Astrocyte of the spinal cord (primary cell): ENCODE measurements at regions not wholly inside any gene's neighbourhood (a gene's known extent, or its start where the extent isn't known, plus 50 kb on each side); places are given as distances from the start of the nearest gene placed in this dataset.

ENCODE experiments used
- DNase-seq: peaks from one replicate; pipeline ENCODE4 v3.0.0; 2011; ENCODE audit warnings: low read depth, low spot score
- H3K4me3 ChIP-seq: 2 replicates; pipeline ENCODE4 v1.5.1; 2011; ENCODE audit warnings: low read depth, mild to moderate bottlenecking, low read length, moderate library complexity
- CTCF ChIP-seq: IDR thresholded peaks from 2 replicates; pipeline ENCODE4 v1.5.1; 2012; ENCODE audit warnings: low read depth, mild to moderate bottlenecking, low read length, inconsistent platforms
- in situ Hi-C: cut with HindIII; loops from 2 replicates; pipeline ENCODE4 v1.10.0; 2017; ENCODE audit warnings: low sequenced_read_pairs

- TF ChIP-seq CTCF, result no peak
- no peak overlapping the region for H3K4me3 ChIP-seq
- in situ Hi-C loops, result no loop called here
- no peak for DNase-seq
Observed at GRCh38 chr4:10947898-10948297, 263.3 kb upstream of the CLNK start.

GRCh38 chr4:10944321-10944720, 259.8 kb upstream of the CLNK start:
- no peak overlapping the region for H3K4me3 ChIP-seq
- in situ Hi-C loops, result no loop called here
- DNase-seq, result no peak
- no peak for TF ChIP-seq CTCF

- in situ Hi-C loops, result no loop called here
- no peak for DNase-seq
- no peak for TF ChIP-seq CTCF
- H3K4me3 ChIP-seq, result no peak overlapping the region
Observed at GRCh38 chr4:10942156-10942555, 257.6 kb upstream of the CLNK start.

- TF ChIP-seq CTCF, result no peak
- no peak for DNase-seq
- H3K4me3 ChIP-seq, result no peak overlapping the region
- in situ Hi-C loops, result no loop called here
Observed at GRCh38 chr4:10929818-10930217, 245.2 kb upstream of the CLNK start.

- in situ Hi-C loops, result no loop called here
- peak; percentile 84 for DNase-seq
Observed at GRCh38 chr4:10925996-10926395, 241.4 kb upstream of the CLNK start.

GRCh38 chr4:10924274-10924673, 239.7 kb upstream of the CLNK start:
- no peak for TF ChIP-seq CTCF
- H3K4me3 ChIP-seq, result no peak overlapping the region
- in situ Hi-C loops, result no loop called here
- no peak for DNase-seq

More at GRCh38 chr4:10925996-10926395, 241.4 kb upstream of the CLNK start:
- no peak for TF ChIP-seq CTCF
- H3K4me3 ChIP-seq, result no peak overlapping the region

GRCh38 chr4:10917566-10917965, 233.0 kb upstream of the CLNK start:
- no peak overlapping the region for H3K4me3 ChIP-seq
- DNase-seq, result peak; percentile 61
- in situ Hi-C loops, result no loop called here
- TF ChIP-seq CTCF, result no peak
